ENCODE measurements at regions not wholly inside any gene's neighbourhood (a gene's known extent, or its start where the extent isn't known, plus 50 kb on each side); places are given as distances from the start of the nearest gene placed in this dataset.
A peak's percentile ranks its signal among the peaks of the same experiment; 100 is the strongest.

GRCh38 chr11:128052912-128053641 lies 534.3 kb downstream of the ETS1 start:
- DNase-seq (ENCODE audit: low read depth) = peak; percentile 75
- H3K4me3 ChIP-seq (ENCODE audit: low read depth, low read length) = no peak overlapping the region
- TF ChIP-seq CTCF (IDR thresholded peaks at IDR 0.05; ENCODE audit: insufficient read depth, low read length) = no peak

GRCh38 chr11:128048121-128048520 lies 539.2 kb downstream of the ETS1 start:
- H3K4me3 ChIP-seq (ENCODE audit: low read depth, low read length) = no peak overlapping the region
- DNase-seq (ENCODE audit: low read depth) = no peak

GRCh38 chr11:128047026-128047425 lies 540.3 kb downstream of the ETS1 start:
- no peak overlapping the region for H3K4me3 ChIP-seq (ENCODE audit: low read depth, low read length)
- TF ChIP-seq CTCF (IDR thresholded peaks at IDR 0.05; ENCODE audit: insufficient read depth, low read length) = no peak
- DNase-seq (ENCODE audit: low read depth) = peak; percentile 45

More at GRCh38 chr11:128048121-128048520, 539.2 kb downstream of the ETS1 start:
- TF ChIP-seq CTCF (IDR thresholded peaks at IDR 0.05; ENCODE audit: insufficient read depth, low read length) = no peak

GRCh38 chr11:128046213-128046612 lies 541.1 kb downstream of the ETS1 start:
- no peak overlapping the region for H3K4me3 ChIP-seq (ENCODE audit: low read depth, low read length)
- no peak for TF ChIP-seq CTCF (IDR thresholded peaks at IDR 0.05; ENCODE audit: insufficient read depth, low read length)
- no peak for DNase-seq (ENCODE audit: low read depth)

- H3K4me3 ChIP-seq (ENCODE audit: low read depth, low read length) = no peak overlapping the region
- no peak for DNase-seq (ENCODE audit: low read depth)
- no peak for TF ChIP-seq CTCF (IDR thresholded peaks at IDR 0.05; ENCODE audit: insufficient read depth, low read length)
These were observed 542.1 kb downstream of the ETS1 start for GRCh38 chr11:128045094-128045725.

GRCh38 chr11:128042290-128042751 lies 545.0 kb downstream of the ETS1 start:
- no peak overlapping the region for H3K4me3 ChIP-seq (ENCODE audit: low read depth, low read length)
- no peak for DNase-seq (ENCODE audit: low read depth)
- TF ChIP-seq CTCF (IDR thresholded peaks at IDR 0.05; ENCODE audit: insufficient read depth, low read length) = no peak

All from fibroblast of the aortic adventitia (primary cell).